Endothelial cell of umbilical vein (primary cell): ENCODE measurements at regions not wholly inside any gene's neighbourhood (a gene's known extent, or its start where the extent isn't known, plus 50 kb on each side); places are given as distances from the start of the nearest gene placed in this dataset.

Source experiments
- CTCF ChIP-seq, 2 donors: IDR thresholded peaks; 1 replicate in 1 of 2; 2 replicates in 1 of 2; pipeline ENCODE4 v1.5.1; 2011; ENCODE audit warnings: low read length in 2 of 2, mild to moderate bottlenecking in 2 of 2, moderate library complexity in 2 of 2, control low read depth in 1 of 2, inconsistent platforms in 1 of 2, low read depth in 1 of 2; ENCODE audit not compliant: insufficient read depth in 1 of 2; ENCODE audit errors: extremely low read depth in 1 of 2
- EZH2 ChIP-seq: IDR thresholded peaks from 2 replicates; pipeline ENCODE4 v1.6.1; 2012; ENCODE audit warnings: borderline replicate concordance, low read depth, mild to moderate bottlenecking, moderate library complexity, low read length, inconsistent platforms; ENCODE audit not compliant: severe bottlenecking
- FOS ChIP-seq: IDR thresholded peaks from 2 replicates; pipeline ENCODE4 v1.6.1; 2011; ENCODE audit warnings: mild to moderate bottlenecking, low read length, moderate library complexity, borderline replicate concordance; ENCODE audit not compliant: insufficient read depth
- GATA2 ChIP-seq: IDR thresholded peaks from 2 replicates; pipeline ENCODE4 v1.7.0; 2011; ENCODE audit warnings: low read depth, mild to moderate bottlenecking, moderate library complexity, mixed read lengths, low read length; ENCODE audit not compliant: insufficient read length, insufficient read depth
- JUN ChIP-seq: IDR thresholded peaks from 2 replicates; pipeline ENCODE4 v1.6.1; 2011; ENCODE audit warnings: borderline replicate concordance, low read depth; ENCODE audit not compliant: insufficient read length, insufficient read depth
- MAX ChIP-seq: IDR thresholded peaks from 2 replicates; pipeline ENCODE4 v1.6.1; 2011; ENCODE audit not compliant: insufficient read depth, insufficient read length
- POLR2A ChIP-seq: IDR thresholded peaks from 2 replicates; pipeline ENCODE4 v1.6.1; 2012; ENCODE audit warnings: low read depth, mild to moderate bottlenecking, control low read depth, low read length
- POLR2AphosphoS5 ChIP-seq: IDR thresholded peaks from 2 replicates; pipeline ENCODE4 v1.6.1; 2012; ENCODE audit warnings: low read depth, mild to moderate bottlenecking, control low read depth, low read length, moderate library complexity; ENCODE audit not compliant: insufficient read depth

GRCh38 chr6:144796070-144796469 lies 510.9 kb downstream of the UTRN start:
- no peak for TF ChIP-seq CTCF (IDR thresholded peaks at IDR 0.05; ENCODE audit: extremely low read depth in 1 of 2, insufficient read depth in 1 of 2, low read depth in 1 of 2, low read length in 2 of 2)
- TF ChIP-seq MAX, result no peak
- no peak for TF ChIP-seq POLR2AphosphoS5
- no peak for TF ChIP-seq POLR2A
- no peak for TF ChIP-seq EZH2
- TF ChIP-seq GATA2, result no peak
- no peak for TF ChIP-seq JUN
- TF ChIP-seq FOS, result no peak
